ENCODE measurements at regions not wholly inside any gene's neighbourhood (a gene's known extent, or its start where the extent isn't known, plus 50 kb on each side); places are given as distances from the start of the nearest gene placed in this dataset.

DNA sequence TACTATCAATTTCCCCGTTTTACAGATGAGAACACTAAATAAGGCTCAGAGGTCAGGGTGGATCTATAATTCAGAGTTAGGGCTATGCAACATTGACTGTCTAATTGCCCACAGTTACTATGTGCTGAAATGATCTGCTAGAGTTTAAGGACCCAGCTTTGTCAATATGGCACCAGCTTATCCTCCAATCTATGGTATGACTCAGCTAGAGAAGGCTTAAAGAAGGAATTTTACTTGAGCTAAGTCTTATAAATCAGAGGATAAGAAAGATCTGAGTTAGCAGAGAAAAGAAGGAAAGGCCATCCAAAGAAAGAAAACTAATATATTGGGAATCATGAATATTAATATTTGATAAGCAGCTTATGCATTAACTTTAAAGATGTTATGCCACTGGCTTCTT, 78.1 kb downstream of the ASB9 start:
- Histone ChIP-seq H3K4me3 (no peak overlapping the region), H3K27ac (no peak overlapping the region), H3K36me3 (no peaks in the 10 kb centered on the region), H3K27me3 (no peaks in the 10 kb centered on the region), H3K4me1 (no peaks in the 10 kb centered on the region), H3K9me3 (no peaks in the 10 kb centered on the region)
- TF ChIP-seq, protein P1, sequence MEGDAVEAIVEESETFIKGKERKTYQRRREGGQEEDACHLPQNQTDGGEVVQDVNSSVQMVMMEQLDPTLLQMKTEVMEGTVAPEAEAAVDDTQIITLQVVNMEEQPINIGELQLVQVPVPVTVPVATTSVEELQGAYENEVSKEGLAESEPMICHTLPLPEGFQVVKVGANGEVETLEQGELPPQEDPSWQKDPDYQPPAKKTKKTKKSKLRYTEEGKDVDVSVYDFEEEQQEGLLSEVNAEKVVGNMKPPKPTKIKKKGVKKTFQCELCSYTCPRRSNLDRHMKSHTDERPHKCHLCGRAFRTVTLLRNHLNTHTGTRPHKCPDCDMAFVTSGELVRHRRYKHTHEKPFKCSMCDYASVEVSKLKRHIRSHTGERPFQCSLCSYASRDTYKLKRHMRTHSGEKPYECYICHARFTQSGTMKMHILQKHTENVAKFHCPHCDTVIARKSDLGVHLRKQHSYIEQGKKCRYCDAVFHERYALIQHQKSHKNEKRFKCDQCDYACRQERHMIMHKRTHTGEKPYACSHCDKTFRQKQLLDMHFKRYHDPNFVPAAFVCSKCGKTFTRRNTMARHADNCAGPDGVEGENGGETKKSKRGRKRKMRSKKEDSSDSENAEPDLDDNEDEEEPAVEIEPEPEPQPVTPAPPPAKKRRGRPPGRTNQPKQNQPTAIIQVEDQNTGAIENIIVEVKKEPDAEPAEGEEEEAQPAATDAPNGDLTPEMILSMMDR (IDR thresholded peaks at IDR 0.05): no peak
- TF ChIP-seq POLR2A (IDR thresholded peaks at IDR 0.05): no peak
- intact Hi-C loops (cut with DNase I): no loop called here
- ATAC-seq (no peak), DNase-seq (no peak)
- WGBS (ENCODE audit: insufficient coverage, low coverage, low lambda C conversion rate, missing lambda C conversion rate): 67% methylated on average over 1 of the region's 1 CpG

DNA sequence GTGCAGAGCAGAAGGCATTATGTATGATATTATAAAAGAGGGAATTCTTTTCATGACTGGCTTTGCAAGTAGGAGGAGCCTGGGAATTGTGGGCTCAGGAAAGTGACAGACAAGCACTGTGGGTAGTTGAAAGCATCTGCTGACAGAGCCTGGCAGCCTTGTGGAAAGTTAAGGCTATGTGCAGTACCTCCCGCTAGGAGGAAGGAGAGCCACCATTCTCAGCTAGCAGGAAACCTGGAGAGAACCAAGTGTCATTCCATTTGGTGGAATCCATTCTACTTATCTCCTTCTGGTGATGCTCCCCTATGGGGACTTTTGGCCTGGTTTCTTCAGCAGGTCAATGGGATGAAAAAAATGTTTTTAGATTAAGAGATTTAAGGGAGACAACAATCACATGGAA, 81.8 kb downstream of the ASB9 start:
- Histone ChIP-seq H3K4me3 (no peak overlapping the region), H3K9me3 (no peaks in the 10 kb centered on the region), H3K36me3 (no peaks in the 10 kb centered on the region), H3K27me3 (no peaks in the 10 kb centered on the region), H3K27ac (no peak overlapping the region), H3K4me1 (no peaks in the 10 kb centered on the region)
- DNase-seq: no peak
- ATAC-seq: no peak
- 64% methylated on average over 1 of the region's 1 CpG for WGBS (ENCODE audit: insufficient coverage, low coverage, low lambda C conversion rate, missing lambda C conversion rate)
- TF ChIP-seq, protein P1 (IDR thresholded peaks at IDR 0.05): no peak
- TF ChIP-seq POLR2A (IDR thresholded peaks at IDR 0.05): no peak
- intact Hi-C loops (cut with DNase I): no loop called here

DNA sequence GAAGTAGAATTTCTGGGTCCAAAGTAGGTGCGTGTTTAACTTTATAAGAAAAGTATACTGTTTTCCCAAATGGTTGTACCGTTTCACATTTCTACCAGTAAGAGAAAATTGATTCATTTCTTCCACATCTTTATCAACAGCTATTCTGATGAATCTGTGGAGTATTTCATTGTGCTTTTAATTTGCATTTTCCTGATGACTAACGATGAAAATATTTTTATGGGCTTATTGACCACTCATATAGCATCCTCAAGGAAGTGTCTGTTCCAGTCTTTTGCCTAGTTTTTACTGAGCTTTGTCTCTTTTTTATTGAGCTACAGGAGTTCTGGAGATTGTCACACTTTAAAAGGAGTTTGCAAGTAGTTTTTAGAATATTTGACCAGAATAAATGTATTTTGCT, 92.6 kb downstream of the ASB9 start:
- no peak overlapping the region for H3K27ac ChIP-seq
- H3K36me3 ChIP-seq: no peaks in the 10 kb centered on the region
- no peaks in the 10 kb centered on the region for H3K4me1 ChIP-seq
- no peak overlapping the region for H3K4me3 ChIP-seq
- intact Hi-C loops (cut with DNase I): no loop called here
- WGBS (ENCODE audit: insufficient coverage, low coverage, low lambda C conversion rate, missing lambda C conversion rate): 58% methylated on average over 3 of the region's 3 CpGs
- no peak for ATAC-seq
- no peaks in the 10 kb centered on the region for H3K9me3 ChIP-seq
- H3K27me3 ChIP-seq: no peaks in the 10 kb centered on the region
- no peak for DNase-seq
- TF ChIP-seq POLR2A (IDR thresholded peaks at IDR 0.05): no peak
- TF ChIP-seq, protein P1 (IDR thresholded peaks at IDR 0.05): no peak

DNA sequence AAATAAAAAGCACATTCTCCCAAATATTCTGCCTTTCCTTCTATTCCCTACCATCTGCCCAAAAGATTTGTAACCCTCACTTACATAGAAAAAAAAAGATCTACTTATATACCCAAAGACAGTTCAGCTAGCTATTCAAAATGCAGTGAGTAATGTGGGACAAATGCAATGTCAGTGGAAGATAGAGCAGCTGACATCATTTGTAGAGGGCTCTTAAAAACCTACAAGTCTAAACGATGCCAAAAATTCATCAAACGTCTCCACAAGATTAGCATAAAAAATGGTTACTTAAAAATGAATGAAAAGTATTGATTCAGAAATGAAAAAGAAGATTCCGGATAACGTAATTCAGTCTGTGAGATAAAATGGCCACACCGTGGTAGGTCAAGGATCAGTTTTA, 96.5 kb downstream of the ASB9 start:
- Histone ChIP-seq H3K27ac (no peak overlapping the region), H3K4me1 (no peaks in the 10 kb centered on the region), H3K27me3 (no peaks in the 10 kb centered on the region), H3K9me3 (no peaks in the 10 kb centered on the region), H3K36me3 (no peaks in the 10 kb centered on the region), H3K4me3 (no peak overlapping the region)
- DNase-seq (no peak), ATAC-seq (no peak)
- 54% methylated on average over 5 of the region's 5 CpGs for WGBS (ENCODE audit: insufficient coverage, low coverage, low lambda C conversion rate, missing lambda C conversion rate)
- TF ChIP-seq POLR2A (IDR thresholded peaks at IDR 0.05): no peak
- TF ChIP-seq, protein P1 (IDR thresholded peaks at IDR 0.05): no peak
- intact Hi-C loops (cut with DNase I): no loop called here

DNA sequence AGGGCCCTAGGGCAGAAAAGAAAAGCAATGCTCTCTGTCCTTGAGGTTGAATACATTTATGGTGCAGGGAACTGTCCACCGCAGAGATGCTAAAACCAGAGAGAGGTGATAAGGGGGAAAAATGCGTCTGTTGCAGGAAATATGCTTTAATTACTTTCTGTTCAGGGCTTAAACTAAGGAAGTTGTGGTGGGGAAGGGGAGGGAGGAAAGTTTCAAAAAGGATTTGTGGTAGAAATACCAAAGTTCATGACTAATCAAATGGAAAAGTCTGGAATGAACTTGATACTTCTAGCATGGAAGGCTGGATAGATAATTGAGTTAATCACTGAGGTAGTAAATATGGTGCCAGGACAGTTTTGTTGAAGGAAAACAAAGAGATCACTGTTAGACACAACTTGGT, 99.0 kb downstream of the ASB9 start:
- no peaks in the 10 kb centered on the region for H3K9me3 ChIP-seq
- no peak overlapping the region for H3K27ac ChIP-seq
- TF ChIP-seq, protein P1 (IDR thresholded peaks at IDR 0.05): no peak
- no peak for TF ChIP-seq POLR2A (IDR thresholded peaks at IDR 0.05)
- no peak overlapping the region for H3K4me3 ChIP-seq
- no peak for ATAC-seq
- intact Hi-C loops (cut with DNase I): no loop called here
- H3K4me1 ChIP-seq: no peaks in the 10 kb centered on the region
- no peak for DNase-seq
- H3K36me3 ChIP-seq: no peaks in the 10 kb centered on the region
- 25% methylated on average over 2 of the region's 2 CpGs for WGBS (ENCODE audit: insufficient coverage, low coverage, low lambda C conversion rate, missing lambda C conversion rate)
- H3K27me3 ChIP-seq: no peaks in the 10 kb centered on the region

Data from right lobe of liver (tissue), 6 donors.